ENCODE measurements at regions not wholly inside any gene's neighbourhood (a gene's known extent, or its start where the extent isn't known, plus 50 kb on each side); places are given as distances from the start of the nearest gene placed in this dataset.

DNA sequence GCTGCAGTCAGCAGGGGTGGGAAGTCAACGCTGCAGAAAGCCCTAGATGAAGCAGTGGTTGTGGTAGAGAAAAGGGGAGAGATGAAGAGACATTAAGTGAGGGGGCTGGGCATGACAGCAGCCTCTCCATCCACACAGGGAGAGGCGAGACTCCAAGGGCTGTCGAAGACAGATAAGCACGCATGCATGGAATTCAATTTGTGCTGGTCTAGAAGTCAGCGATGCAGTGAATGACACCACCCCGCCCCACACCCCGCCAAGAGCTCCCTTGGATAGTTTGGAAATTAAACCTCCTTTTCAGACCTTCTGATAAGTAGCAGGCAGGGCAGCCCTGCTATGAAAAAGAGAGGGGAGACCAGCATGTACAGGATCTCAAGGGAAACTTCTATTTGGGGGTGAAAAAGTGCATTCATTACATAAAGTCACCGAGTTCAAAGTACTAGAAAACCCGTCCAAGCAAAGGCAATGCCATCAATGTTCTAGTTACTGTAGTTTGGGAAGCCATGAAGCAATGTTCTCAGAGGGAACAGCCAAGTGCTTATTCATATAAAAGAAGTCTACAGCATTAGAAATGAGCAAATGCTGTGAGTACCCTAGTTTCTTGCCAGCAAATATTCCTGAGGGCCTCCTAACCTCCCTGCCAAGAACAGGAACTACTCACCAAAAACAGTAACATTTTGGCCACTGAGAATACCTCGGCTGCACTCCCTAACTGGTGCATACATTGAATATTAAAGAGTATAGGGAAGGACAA lies 152.3 kb upstream of the ANXA10 start:
- H3K4me1 ChIP-seq = no peaks in the 10 kb centered on the region
- TF ChIP-seq POLR2A (IDR thresholded peaks at IDR 0.05) = no peak
- TF ChIP-seq CTCF (IDR thresholded peaks at IDR 0.05) = no peak
- H3K4me3 ChIP-seq (replicated peaks in 1 of 3) = no peak overlapping the region
- H3K36me3 ChIP-seq = no peaks in the 10 kb centered on the region
- DNase-seq = no peak
- no peaks in the 10 kb centered on the region for H3K9me3 ChIP-seq
- intact Hi-C loops (cut with DNase I) = no loop called here
- 28 to 36% methylated on average over 10 of the region's 10 CpGs for WGBS, 2 donors
- H3K27ac ChIP-seq = no peak overlapping the region
- no peaks in the 10 kb centered on the region for H3K27me3 ChIP-seq

DNA sequence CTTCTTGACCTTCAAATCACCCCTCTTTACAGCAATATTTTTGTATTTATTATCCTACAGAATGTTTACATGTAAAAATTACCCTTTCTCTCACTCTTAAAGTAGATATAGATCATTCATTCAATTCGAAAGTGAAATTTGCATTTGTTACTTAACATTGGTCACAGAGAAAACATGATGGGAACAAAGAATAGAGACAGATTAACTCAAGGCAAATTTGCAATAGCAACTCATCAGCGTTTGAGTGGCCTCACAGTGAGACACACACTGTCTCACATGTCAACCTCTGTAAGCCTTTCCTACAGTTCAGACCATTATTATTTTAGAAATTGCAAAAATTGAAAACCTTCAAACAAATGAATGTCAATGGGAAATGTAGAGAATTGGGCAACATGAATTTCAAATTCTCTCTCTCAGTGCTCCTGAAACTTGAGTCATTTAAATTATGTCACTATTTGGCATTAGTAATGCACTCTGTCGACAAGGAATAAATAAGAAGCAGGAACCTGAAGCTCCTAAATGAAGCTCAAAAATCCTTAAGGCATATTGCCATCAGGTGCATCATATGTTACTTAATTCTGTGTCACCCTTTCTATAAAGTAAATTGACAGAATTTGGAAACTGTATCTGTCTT lies 148.3 kb upstream of the ANXA10 start:
- TF ChIP-seq CTCF (IDR thresholded peaks at IDR 0.05) = no peak
- no peak for TF ChIP-seq POLR2A (IDR thresholded peaks at IDR 0.05)
- whole genome bisulfite sequencing, 2 donors = 61 to 62% methylated on average over 3 of the region's 3 CpGs

DNA sequence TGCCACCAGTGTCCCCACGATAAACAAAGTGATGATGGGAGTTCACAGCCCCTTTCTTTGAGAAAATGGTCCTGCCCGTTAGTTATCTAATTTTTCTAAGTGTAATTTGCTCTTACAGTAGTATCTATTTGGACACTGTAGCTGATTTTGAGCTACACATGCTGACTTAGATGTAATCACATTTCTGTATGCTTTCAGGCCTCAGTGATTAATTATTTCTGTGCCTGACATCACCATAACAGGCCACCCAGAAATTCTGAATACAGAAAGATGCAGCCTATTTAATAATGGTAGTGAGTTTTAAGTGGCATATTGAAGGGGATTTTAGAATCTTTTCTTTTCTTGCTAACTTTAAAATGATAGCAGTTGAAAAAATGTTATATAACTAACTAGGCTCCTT lies 147.6 kb upstream of the ANXA10 start:
- DNase-seq = no peak
- Histone ChIP-seq H3K4me1 (no peaks in the 10 kb centered on the region), H3K27me3 (no peaks in the 10 kb centered on the region), H3K4me3 (replicated peaks in 1 of 3) (no peak overlapping the region), H3K9me3 (no peaks in the 10 kb centered on the region), H3K36me3 (no peaks in the 10 kb centered on the region), H3K27ac (no peak overlapping the region)
- TF ChIP-seq POLR2A (IDR thresholded peaks at IDR 0.05) (no peak), CTCF (IDR thresholded peaks at IDR 0.05) (no peak)
- intact Hi-C loops (cut with DNase I) = no loop called here
- 87 to 93% methylated on average over 2 of the region's 2 CpGs for WGBS, 2 donors

More for the DNA sequence above, 148.3 kb upstream of the ANXA10 start:
- Histone ChIP-seq H3K27me3 (no peaks in the 10 kb centered on the region), H3K4me1 (no peaks in the 10 kb centered on the region), H3K36me3 (no peaks in the 10 kb centered on the region), H3K4me3 (replicated peaks in 1 of 3) (no peak overlapping the region), H3K27ac (no peak overlapping the region), H3K9me3 (no peaks in the 10 kb centered on the region)
- no peak for DNase-seq
- intact Hi-C loops (cut with DNase I) = no loop called here

DNA sequence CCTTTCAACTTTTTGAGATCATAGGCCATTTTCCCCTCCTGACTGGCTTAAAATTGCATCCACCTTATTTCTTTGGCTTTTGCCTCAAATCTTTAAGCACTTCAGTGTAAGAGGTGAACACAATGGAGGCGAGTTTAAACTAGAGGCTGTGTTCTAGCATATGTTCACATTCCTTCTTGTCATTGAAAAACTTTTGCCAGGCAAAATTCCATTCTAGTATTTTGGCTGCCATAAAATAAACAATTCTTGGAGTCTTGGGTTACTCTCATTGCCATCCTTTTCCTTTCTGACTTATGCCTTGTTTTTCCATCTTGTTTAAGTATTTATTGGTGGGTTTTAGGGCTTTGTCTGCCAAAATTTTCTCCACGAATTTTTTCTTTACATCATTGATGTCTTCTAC lies 137.3 kb upstream of the ANXA10 start:
- H3K27ac ChIP-seq = no peak overlapping the region
- intact Hi-C loops (cut with DNase I) = no loop called here
- TF ChIP-seq POLR2A (IDR thresholded peaks at IDR 0.05) (no peak), CTCF (IDR thresholded peaks at IDR 0.05) (no peak)
- DNase-seq = no peak
- WGBS, 2 donors = 69 to 72% methylated on average over 2 of the region's 2 CpGs
- H3K4me3 ChIP-seq (replicated peaks in 1 of 3) = no peak overlapping the region
- H3K27me3 ChIP-seq = no peaks in the 10 kb centered on the region
- no peaks in the 10 kb centered on the region for H3K9me3 ChIP-seq
- H3K4me1 ChIP-seq = no peaks in the 10 kb centered on the region
- no peaks in the 10 kb centered on the region for H3K36me3 ChIP-seq

DNA sequence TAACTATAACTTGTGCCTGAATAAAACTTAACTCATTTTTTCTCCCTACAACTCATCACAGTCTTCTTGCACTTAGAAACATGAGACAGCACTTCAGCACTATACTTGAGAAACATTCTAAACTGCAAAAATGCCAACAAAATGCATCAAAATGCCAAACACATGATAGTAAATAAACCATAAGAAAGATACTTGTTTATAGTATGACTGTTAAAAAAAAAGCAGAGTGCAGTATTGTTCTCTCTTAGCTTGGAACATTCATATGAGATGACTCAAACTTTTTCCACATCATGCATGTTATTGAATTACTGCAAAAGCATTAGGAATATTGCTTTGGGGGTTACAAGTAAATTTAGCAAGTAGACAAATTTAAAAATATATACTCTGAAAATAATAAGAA lies 135.7 kb upstream of the ANXA10 start:
- H3K27me3 ChIP-seq = no peaks in the 10 kb centered on the region
- no peak overlapping the region for H3K4me3 ChIP-seq (replicated peaks in 1 of 3)
- H3K4me1 ChIP-seq = no peaks in the 10 kb centered on the region
- no peak overlapping the region for H3K27ac ChIP-seq
- no peak for DNase-seq
- TF ChIP-seq POLR2A (IDR thresholded peaks at IDR 0.05) = no peak
- no peak for TF ChIP-seq CTCF (IDR thresholded peaks at IDR 0.05)
- H3K9me3 ChIP-seq = no peaks in the 10 kb centered on the region
- H3K36me3 ChIP-seq = no peaks in the 10 kb centered on the region
- intact Hi-C loops (cut with DNase I) = no loop called here

All from thyroid gland (tissue), 4 donors.